ENCODE measurements at regions not wholly inside any gene's neighbourhood (a gene's known extent, or its start where the extent isn't known, plus 50 kb on each side); places are given as distances from the start of the nearest gene placed in this dataset.

DNA sequence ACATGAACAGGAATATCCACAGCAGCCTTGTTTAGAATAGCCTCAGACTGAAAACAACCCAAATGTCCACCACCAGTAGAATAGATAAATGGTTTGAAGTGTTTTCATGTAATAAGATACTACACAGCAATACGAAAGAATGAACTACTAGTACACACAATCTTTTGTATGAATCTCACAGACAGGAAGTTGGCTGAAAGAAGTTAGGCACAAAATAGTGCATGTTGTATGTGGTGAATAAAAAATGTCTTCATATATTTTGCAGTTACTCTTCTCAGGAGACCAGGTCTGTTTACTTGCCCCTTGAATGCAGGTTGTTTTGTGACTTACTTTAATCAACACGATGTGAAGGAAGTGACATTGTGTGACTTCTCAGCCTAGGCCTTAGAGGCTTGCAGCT, 75.9 kb upstream of the LEF1 start:
- Mint-ChIP-seq H3K36me3 (ENCODE audit: low read depth) (peaks cover 14% of the 10 kb centered on the region), H3K4me1 (ENCODE audit: low read depth) (peaks cover 7% of the 10 kb centered on the region), H3K27me3 (no peaks in the 10 kb centered on the region), H3K27ac (no peak overlapping the region), H3K4me3 (no peak overlapping the region), H3K9me3 (peaks cover 11% of the 10 kb centered on the region)
- DNase-seq: no peak
- TF ChIP-seq, protein P1, sequence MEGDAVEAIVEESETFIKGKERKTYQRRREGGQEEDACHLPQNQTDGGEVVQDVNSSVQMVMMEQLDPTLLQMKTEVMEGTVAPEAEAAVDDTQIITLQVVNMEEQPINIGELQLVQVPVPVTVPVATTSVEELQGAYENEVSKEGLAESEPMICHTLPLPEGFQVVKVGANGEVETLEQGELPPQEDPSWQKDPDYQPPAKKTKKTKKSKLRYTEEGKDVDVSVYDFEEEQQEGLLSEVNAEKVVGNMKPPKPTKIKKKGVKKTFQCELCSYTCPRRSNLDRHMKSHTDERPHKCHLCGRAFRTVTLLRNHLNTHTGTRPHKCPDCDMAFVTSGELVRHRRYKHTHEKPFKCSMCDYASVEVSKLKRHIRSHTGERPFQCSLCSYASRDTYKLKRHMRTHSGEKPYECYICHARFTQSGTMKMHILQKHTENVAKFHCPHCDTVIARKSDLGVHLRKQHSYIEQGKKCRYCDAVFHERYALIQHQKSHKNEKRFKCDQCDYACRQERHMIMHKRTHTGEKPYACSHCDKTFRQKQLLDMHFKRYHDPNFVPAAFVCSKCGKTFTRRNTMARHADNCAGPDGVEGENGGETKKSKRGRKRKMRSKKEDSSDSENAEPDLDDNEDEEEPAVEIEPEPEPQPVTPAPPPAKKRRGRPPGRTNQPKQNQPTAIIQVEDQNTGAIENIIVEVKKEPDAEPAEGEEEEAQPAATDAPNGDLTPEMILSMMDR (IDR thresholded peaks at IDR 0.05): no peak
- ATAC-seq: no peak
- ChIA-PET POLR2A (interaction anchor here (0.7 to 1.6 kb wide), 2 partner anchors 11 to 1221 kb away, joined by 3 to 4 read pairs; no protein-coding TSS in a partner anchor), CTCF (no interaction called here)
- intact Hi-C loops (cut with micrococcal nuclease): no loop called here

DNA sequence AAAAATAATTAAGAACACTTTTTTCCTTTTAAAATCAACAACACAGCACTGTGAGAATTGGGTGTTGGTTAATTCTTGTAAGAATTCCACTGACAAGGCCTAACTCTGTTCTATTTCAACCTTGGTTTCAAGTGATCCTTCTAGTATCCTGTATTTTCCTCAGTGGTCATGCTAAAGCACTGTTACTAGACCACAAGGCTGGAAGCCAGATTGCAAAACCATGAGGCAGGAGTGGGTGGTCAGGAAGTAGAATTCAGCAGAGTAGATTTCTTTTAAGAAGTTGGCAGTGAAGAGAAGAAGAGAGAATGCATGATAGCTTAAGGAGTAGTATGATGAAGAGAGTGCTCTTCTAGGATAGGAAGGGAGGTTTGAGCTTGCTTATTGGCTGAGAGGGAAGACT, 71.6 kb upstream of the LEF1 start:
- POLR2A ChIA-PET: no interaction called here
- H3K36me3 Mint-ChIP-seq (ENCODE audit: low read depth): peaks cover 14% of the 10 kb centered on the region
- DNase-seq (no peak), ATAC-seq (no peak)
- no peak overlapping the region for H3K27ac Mint-ChIP-seq
- no peak overlapping the region for H3K4me3 Mint-ChIP-seq
- H3K27me3 Mint-ChIP-seq: no peaks in the 10 kb centered on the region
- TF ChIP-seq, protein P1 (IDR thresholded peaks at IDR 0.05): no peak
- H3K9me3 Mint-ChIP-seq: peaks cover 5% of the 10 kb centered on the region
- peaks cover 7% of the 10 kb centered on the region for H3K4me1 Mint-ChIP-seq (ENCODE audit: low read depth)
- intact Hi-C loops (cut with micrococcal nuclease): no loop called here
- CTCF ChIA-PET: interaction anchor here (1.2 to 1.6 kb wide), 2 partner anchors 11 to 20 kb away, joined by 4 to 5 read pairs; no protein-coding TSS in a partner anchor

DNA sequence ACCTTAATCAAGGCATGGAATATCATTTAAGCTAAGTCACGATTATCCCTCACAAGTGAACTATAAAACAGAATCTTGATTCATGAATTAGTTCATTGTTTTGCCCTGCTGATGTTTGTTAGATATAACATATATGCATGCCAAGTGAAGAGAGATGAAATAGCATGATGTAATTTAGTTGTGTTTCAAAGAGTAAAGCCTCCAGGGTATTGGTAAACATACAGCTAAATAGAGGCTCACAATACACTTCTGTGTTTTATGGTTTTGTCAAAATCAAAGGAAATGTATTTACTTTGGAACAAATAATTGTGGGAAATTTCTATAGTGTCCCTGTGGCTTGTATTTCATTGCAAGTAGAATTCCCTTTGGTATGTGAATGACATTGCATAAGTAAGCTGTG, 69.0 kb upstream of the LEF1 start:
- no peak for ATAC-seq
- TF ChIP-seq, protein P1 (IDR thresholded peaks at IDR 0.05): no peak
- Mint-ChIP-seq H3K27ac (no peak overlapping the region), H3K9me3 (no peaks in the 10 kb centered on the region), H3K27me3 (no peaks in the 10 kb centered on the region), H3K4me3 (no peak overlapping the region), H3K4me1 (ENCODE audit: low read depth) (no peaks in the 10 kb centered on the region), H3K36me3 (ENCODE audit: low read depth) (peaks cover 7% of the 10 kb centered on the region)
- CTCF ChIA-PET: interaction anchor here (0.6 to 1.6 kb wide), 2 partner anchors 10 to 334 kb away, joined by 4 to 5 read pairs; no protein-coding TSS in a partner anchor
- no peak for DNase-seq
- intact Hi-C loops (cut with micrococcal nuclease): no loop called here
- POLR2A ChIA-PET: interaction anchor here (0.6 to 0.7 kb wide), 2 partner anchors 33 to 65 kb away, joined by 3 read pairs; no protein-coding TSS in a partner anchor

DNA sequence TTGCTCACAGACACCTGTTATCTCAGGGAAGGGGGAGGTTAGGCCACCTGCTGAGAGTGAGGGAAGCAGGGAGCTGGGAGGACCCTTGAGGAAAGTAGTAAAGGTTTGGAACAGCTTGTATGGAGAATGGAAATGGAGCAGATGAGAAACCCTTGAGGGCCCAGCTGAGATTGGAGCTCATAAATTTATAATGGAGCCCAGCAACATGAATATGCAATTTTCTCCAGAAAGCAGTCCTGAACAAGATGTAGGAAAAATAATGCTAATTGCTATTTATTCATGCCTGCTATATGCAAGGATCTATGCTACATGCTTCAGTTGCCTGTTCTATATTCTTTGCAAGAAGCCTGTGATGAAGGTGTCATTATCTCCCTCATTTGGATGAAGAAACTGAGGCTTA, 67.5 kb upstream of the LEF1 start:
- Mint-ChIP-seq H3K36me3 (ENCODE audit: low read depth) (peaks cover 9% of the 10 kb centered on the region), H3K27me3 (no peaks in the 10 kb centered on the region), H3K27ac (no peak overlapping the region), H3K9me3 (no peaks in the 10 kb centered on the region), H3K4me3 (no peak overlapping the region), H3K4me1 (ENCODE audit: low read depth) (no peaks in the 10 kb centered on the region)
- ChIA-PET POLR2A (no interaction called here), CTCF (interaction anchor here (0.6 kb wide), 1 partner anchor 85 kb away, joined by 3 read pairs; no protein-coding TSS in a partner anchor)
- ATAC-seq (no peak), DNase-seq (no peak)
- TF ChIP-seq, protein P1 (IDR thresholded peaks at IDR 0.05): no peak
- intact Hi-C loops (cut with micrococcal nuclease): no loop called here

DNA sequence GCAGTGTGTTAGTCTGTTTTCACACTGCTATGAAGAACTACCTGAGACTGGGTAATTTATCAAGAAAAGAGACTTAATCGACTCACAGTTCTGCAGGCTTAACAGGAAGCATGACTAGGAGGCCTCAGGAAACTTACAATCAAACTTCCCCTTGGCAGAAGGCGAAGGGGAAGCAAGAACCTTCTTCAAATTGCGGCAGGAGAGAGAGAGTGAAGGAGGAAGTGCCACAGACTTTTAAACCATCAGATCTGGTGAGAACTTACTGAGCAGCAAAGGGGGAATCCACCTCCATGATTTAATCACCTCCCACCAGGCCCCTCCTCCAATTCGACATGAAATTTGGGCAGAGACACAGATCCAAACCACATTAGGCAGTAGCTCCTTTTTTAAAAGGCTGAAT, 59.2 kb upstream of the LEF1 start:
- ATAC-seq (no peak), DNase-seq (no peak)
- intact Hi-C loops (cut with micrococcal nuclease): no loop called here
- TF ChIP-seq, protein P1 (IDR thresholded peaks at IDR 0.05): no peak
- Mint-ChIP-seq H3K9me3 (peaks cover 6% of the 10 kb centered on the region), H3K4me3 (no peak overlapping the region), H3K36me3 (ENCODE audit: low read depth) (peaks cover 12% of the 10 kb centered on the region), H3K27me3 (no peaks in the 10 kb centered on the region), H3K27ac (no peak overlapping the region), H3K4me1 (ENCODE audit: low read depth) (peaks cover 6% of the 10 kb centered on the region)
- ChIA-PET CTCF (no interaction called here), POLR2A (no interaction called here)

Measured in activated CD8-positive, alpha-beta T cell treated with anti-CD3 and anti-CD28 coated beads for 36 hours (primary cell).